Endothelial cell (in vitro differentiated cells): ENCODE measurements at regions not wholly inside any gene's neighbourhood (a gene's known extent, or its start where the extent isn't known, plus 50 kb on each side); places are given as distances from the start of the nearest gene placed in this dataset.

Experiments used
- DNase-seq: peaks from one replicate; pipeline ENCODE4 v3.0.0; 2021; ENCODE audit warnings: low spot score
- H3K27ac Mint-ChIP-seq: one replicate; pipeline ENCODE4 v1.8.0; 2021; ENCODE audit warnings: mixed read lengths, inconsistent platforms; ENCODE audit not compliant: unreplicated experiment
- H3K27me3 Mint-ChIP-seq: one replicate; pipeline ENCODE4 v1.8.0; 2021; ENCODE audit warnings: mild to moderate bottlenecking, moderate library complexity, mixed read lengths, inconsistent platforms; ENCODE audit not compliant: unreplicated experiment
- H3K36me3 Mint-ChIP-seq: one replicate; pipeline ENCODE4 v1.8.0; 2021; ENCODE audit warnings: mild to moderate bottlenecking, low read depth, mixed read lengths, inconsistent platforms; ENCODE audit not compliant: unreplicated experiment
- H3K4me1 Mint-ChIP-seq: one replicate; pipeline ENCODE4 v1.8.0; 2021; ENCODE audit warnings: mild to moderate bottlenecking, mixed read lengths, inconsistent platforms; ENCODE audit not compliant: unreplicated experiment
- H3K4me3 Mint-ChIP-seq: one replicate; pipeline ENCODE4 v1.8.0; 2021; ENCODE audit warnings: mild to moderate bottlenecking, mixed read lengths, inconsistent platforms; ENCODE audit not compliant: unreplicated experiment
- H3K9me3 Mint-ChIP-seq: one replicate; pipeline ENCODE4 v1.8.0; 2021; ENCODE audit warnings: mixed read lengths, inconsistent platforms; ENCODE audit not compliant: unreplicated experiment
- CTCF ChIP-seq: fragments of 200-600 bp; sonication (generic); IDR thresholded peaks from one replicate; pipeline ENCODE4 v1.5.0; 2021; ENCODE audit warnings: antibody characterized with exemption; ENCODE audit not compliant: unreplicated experiment

GRCh38 chr2:145078923-145079322 lies 559.0 kb upstream of the ZEB2 start:
- no peak for DNase-seq
- H3K9me3 Mint-ChIP-seq = no peaks in the 10 kb centered on the region
- no peaks in the 10 kb centered on the region for H3K4me1 Mint-ChIP-seq
- H3K36me3 Mint-ChIP-seq = no peaks in the 10 kb centered on the region
- H3K27me3 Mint-ChIP-seq = no peaks in the 10 kb centered on the region
- H3K4me3 Mint-ChIP-seq = no peak overlapping the region
- no peak overlapping the region for H3K27ac Mint-ChIP-seq
- TF ChIP-seq CTCF = no peak

GRCh38 chr2:145076085-145076484 lies 556.2 kb upstream of the ZEB2 start:
- no peak overlapping the region for H3K4me3 Mint-ChIP-seq
- no peak for TF ChIP-seq CTCF
- H3K36me3 Mint-ChIP-seq = no peaks in the 10 kb centered on the region
- H3K27ac Mint-ChIP-seq = no peak overlapping the region
- H3K9me3 Mint-ChIP-seq = no peaks in the 10 kb centered on the region
- DNase-seq = no peak
- no peaks in the 10 kb centered on the region for H3K4me1 Mint-ChIP-seq
- H3K27me3 Mint-ChIP-seq = no peaks in the 10 kb centered on the region

GRCh38 chr2:145075454-145076062 lies 555.6 kb upstream of the ZEB2 start:
- no peaks in the 10 kb centered on the region for H3K9me3 Mint-ChIP-seq
- no peak overlapping the region for H3K4me3 Mint-ChIP-seq
- no peaks in the 10 kb centered on the region for H3K27me3 Mint-ChIP-seq
- H3K27ac Mint-ChIP-seq = no peak overlapping the region
- TF ChIP-seq CTCF = no peak
- DNase-seq = no peak
- H3K36me3 Mint-ChIP-seq = no peaks in the 10 kb centered on the region
- H3K4me1 Mint-ChIP-seq = no peaks in the 10 kb centered on the region

GRCh38 chr2:145070703-145071102 lies 550.8 kb upstream of the ZEB2 start:
- Mint-ChIP-seq H3K27ac (no peak overlapping the region), H3K36me3 (no peaks in the 10 kb centered on the region), H3K4me1 (no peaks in the 10 kb centered on the region), H3K4me3 (no peak overlapping the region), H3K27me3 (no peaks in the 10 kb centered on the region), H3K9me3 (no peaks in the 10 kb centered on the region)
- TF ChIP-seq CTCF = no peak
- DNase-seq = no peak

- Mint-ChIP-seq H3K4me1 (no peaks in the 10 kb centered on the region), H3K9me3 (no peaks in the 10 kb centered on the region), H3K27ac (no peak overlapping the region), H3K36me3 (no peaks in the 10 kb centered on the region), H3K4me3 (no peak overlapping the region), H3K27me3 (no peaks in the 10 kb centered on the region)
- no peak for DNase-seq
- TF ChIP-seq CTCF = no peak
Measured at GRCh38 chr2:145068509-145068908, 548.6 kb upstream of the ZEB2 start.
